GM12878 (cell line): ENCODE measurements at regions not wholly inside any gene's neighbourhood (a gene's known extent, or its start where the extent isn't known, plus 50 kb on each side); places are given as distances from the start of the nearest gene placed in this dataset.
"Not testable (repeated sequence)": the region's sequence is repeated elsewhere in the genome, so short reads cannot be mapped to it uniquely, and the experiment has no call there.

ENCODE experiments used
- ATAC-seq: fragments of 200-7000 bp; cut with Tn5 transposase; 3 replicates; pipeline ENCODE4 v1.9.1; 2020; ENCODE audit warnings: mild to moderate bottlenecking, moderate library complexity
- BruUV-seq: library from RNA; stranded (reverse); fragments of 400-500 nt; replicated peaks from 2 replicates; lab custom pipeline; 2021; lab: Mats Ljungman, UMichigan
- CTCF ChIA-PET: fragments of 300-600 bp; sonication (Branson Sonifier 250); formaldehyde crosslinking; extraction: SDS; loops from one replicate; lab custom pipeline; 2021; ENCODE audit warnings: inconsistent platforms; lab: Yijun Ruan, JAX
- POLR2A ChIA-PET: fragments of 350-600 bp; formaldehyde crosslinking; extraction: SDS; loops from one replicate; lab custom pipeline; 2021; ENCODE audit warnings: inconsistent platforms; lab: Charles Lee
- RAD21 ChIA-PET: fragments of 300-600 bp; sonication (Branson Sonifier 250); formaldehyde crosslinking; loops from one replicate; lab custom pipeline; 2023; ENCODE audit warnings: antibody characterized with exemption; ENCODE audit not compliant: unreplicated experiment; lab: Charles Lee
- SMC1A ChIA-PET: fragments of 300-600 bp; sonication (Branson Sonifier 250); formaldehyde crosslinking; loops from one replicate; lab custom pipeline; 2023; ENCODE audit not compliant: unreplicated experiment, uncharacterized antibody; lab: Charles Lee
- DNase-seq: peaks from one replicate; pipeline ENCODE4 v3.0.0-alpha.2; 2011; ENCODE audit warnings: low read depth, low spot score
- FAIRE-seq: peaks from 3 replicates; lab custom pipeline; 2011; peaks lifted over from hg19 to GRCh38; lab: Jason Lieb, UNC
- H2AFZ ChIP-seq: 2 replicates; pipeline ENCODE4 v1.6.0; 2011; ENCODE audit warnings: low read depth, low read length, control low read depth; ENCODE audit not compliant: control insufficient read depth
- H3K27ac ChIP-seq: 2 replicates; pipeline ENCODE4 v1.5.1; 2011; ENCODE audit warnings: control low read depth; ENCODE audit not compliant: control insufficient read depth, insufficient read depth
- H3K27me3 ChIP-seq, 2 experiments: replicated peaks in 1 of 2; 2 replicates each; pipeline versions ENCODE4 v1.6.0 to v1.6.1; 2011; ENCODE audit warnings: low read length in 1 of 2; ENCODE audit not compliant: control insufficient read depth in 2 of 2, insufficient read depth in 2 of 2
- H3K36me3 ChIP-seq, 2 experiments: 2 replicates each; pipeline ENCODE4 v1.5.1; 2011; ENCODE audit warnings: low read length in 1 of 2; ENCODE audit not compliant: control insufficient read depth in 2 of 2, insufficient read depth in 2 of 2
- H3K4me1 ChIP-seq: 2 replicates; pipeline ENCODE4 v1.6.1; 2011; ENCODE audit warnings: mild to moderate bottlenecking, low read length, moderate library complexity, mixed read lengths; ENCODE audit not compliant: control insufficient read depth, insufficient read depth
- H3K4me2 ChIP-seq: 2 replicates; pipeline ENCODE4 v1.6.0; 2011; ENCODE audit warnings: control low read depth; ENCODE audit not compliant: control insufficient read depth, insufficient read depth
- H3K4me3 ChIP-seq: fragments of 200-600 bp; sonication (generic); 2 replicates; pipeline ENCODE4 v1.5.1; 2016
- H3K79me2 ChIP-seq: 2 replicates; pipeline ENCODE4 v1.6.0; 2011; ENCODE audit warnings: low read length; ENCODE audit not compliant: control insufficient read depth, insufficient read depth
- H3K9ac ChIP-seq: 2 replicates; pipeline ENCODE4 v1.8.0; 2011; ENCODE audit warnings: low read length, control low read depth, mixed read lengths; ENCODE audit not compliant: control insufficient read depth, insufficient read depth
- H3K9me3 ChIP-seq: replicated peaks from 3 replicates; pipeline ENCODE4 v1.5.1; 2011; ENCODE audit warnings: mild to moderate bottlenecking, low read length; ENCODE audit not compliant: control insufficient read depth, insufficient read depth
- H4K20me1 ChIP-seq: 2 replicates; pipeline ENCODE4 v1.6.0; 2011; ENCODE audit not compliant: control insufficient read depth, insufficient read depth
- WGBS: methylation state at CpG from one replicate; pipeline ENCODE4 v1.1.6; 2016; ENCODE audit warnings: low lambda C conversion rate; ENCODE audit not compliant: insufficient replicate concordance, insufficient coverage; ENCODE audit errors: missing lambda C conversion rate; 5-methylcytosine and 5-hydroxymethylcytosine counted together
- in situ Hi-C: fragments of 300-500 bp; cut with MboI; formaldehyde crosslinking; loops from 9 replicates; pipeline ENCODE4 v1.14.3; 2018; ENCODE audit warnings: mixed read lengths
- intact Hi-C: fragments of 100-400 bp; cut with micrococcal nuclease; formaldehyde crosslinking; loops from one replicate; pipeline ENCODE4 v1.14.2; 2022; ENCODE audit not compliant: unreplicated experiment

DNA sequence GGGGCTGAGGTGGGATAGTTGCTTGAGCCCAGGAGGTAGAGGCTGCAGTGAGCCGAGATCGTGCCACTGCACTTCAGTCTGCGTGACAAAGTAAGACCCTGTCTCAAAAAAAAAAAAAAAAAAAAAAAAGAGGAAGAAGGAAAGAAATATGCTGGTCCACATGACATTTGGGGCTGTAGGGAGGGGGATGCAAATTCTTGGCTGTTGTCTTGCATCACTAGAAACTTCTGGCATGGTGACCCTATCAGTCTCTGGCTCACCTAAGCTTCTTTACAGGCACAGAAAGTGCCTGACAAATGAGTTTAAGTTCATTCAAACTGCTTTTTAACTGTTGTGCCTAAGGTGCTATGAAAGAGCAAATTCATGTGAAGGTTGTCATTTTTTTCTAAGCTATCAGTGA lies 93.5 kb downstream of the NBPF8 start:
- CTCF ChIA-PET, POLR2A ChIA-PET, intact Hi-C loops, H3K27ac ChIP-seq, H3K9me3 ChIP-seq, SMC1A ChIA-PET, H3K4me3 ChIP-seq, H3K36me3 ChIP-seq, H3K4me2 ChIP-seq, in situ Hi-C loops, H3K27me3 ChIP-seq, DNase-seq, H4K20me1 ChIP-seq, H3K79me2 ChIP-seq, FAIRE-seq, H3K4me1 ChIP-seq, H2AFZ ChIP-seq, RAD21 ChIA-PET, BruUV-seq, H3K9ac ChIP-seq: not testable (repeated sequence)
- ATAC-seq = peak; percentile 20; the same call in 1 of the 3 replicates
- WGBS = no CpG with 5 or more reads among the region's 3 CpGs

DNA sequence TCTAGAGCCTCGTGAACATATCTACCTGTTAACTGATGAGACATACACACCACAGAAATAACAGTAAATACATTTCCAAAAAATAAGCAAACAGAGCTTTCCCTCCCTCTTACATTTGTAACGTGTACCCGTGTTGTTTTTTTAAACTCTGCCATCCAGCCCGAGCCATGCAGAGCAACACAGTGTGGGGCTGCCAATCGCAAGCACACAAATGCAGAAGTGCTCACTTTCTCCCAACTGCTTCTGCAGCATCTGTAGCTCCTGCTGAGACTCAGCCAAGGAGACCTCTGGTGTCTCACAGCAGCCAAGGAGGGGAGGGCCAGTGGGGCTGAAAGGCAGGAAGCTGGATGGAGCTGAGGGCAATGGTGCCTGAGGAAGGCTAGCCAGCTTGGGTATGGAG lies 94.4 kb downstream of the NBPF8 start:
- in situ Hi-C loops, SMC1A ChIA-PET, H3K9me3 ChIP-seq, CTCF ChIA-PET, H4K20me1 ChIP-seq, DNase-seq, H3K27ac ChIP-seq, H2AFZ ChIP-seq, H3K27me3 ChIP-seq, H3K79me2 ChIP-seq, BruUV-seq, intact Hi-C loops, H3K4me1 ChIP-seq, RAD21 ChIA-PET, H3K4me2 ChIP-seq, ATAC-seq, H3K36me3 ChIP-seq, H3K4me3 ChIP-seq, POLR2A ChIA-PET, H3K9ac ChIP-seq, FAIRE-seq: not testable (repeated sequence)
- 100% methylated on average over 2 of the region's 5 CpGs for WGBS

DNA sequence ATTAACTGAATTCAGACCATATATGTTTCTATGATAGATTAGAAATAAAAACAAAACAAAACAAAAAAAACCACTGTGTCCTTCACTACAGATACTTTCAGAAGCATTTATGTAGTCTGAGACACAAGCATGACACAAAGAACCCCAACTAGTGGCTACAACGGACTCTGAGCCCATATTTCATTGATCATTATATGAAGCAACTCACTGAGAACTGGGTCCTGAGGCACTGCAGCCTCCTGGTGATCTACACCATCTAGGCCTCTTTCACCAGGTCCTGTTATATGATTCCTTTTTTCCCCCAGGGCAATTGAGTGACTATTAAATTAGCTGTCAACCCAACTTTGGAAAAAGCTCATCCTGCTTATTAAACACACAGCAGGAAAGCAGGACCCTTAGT lies 98.3 kb downstream of the NBPF8 start:
- H3K4me2 ChIP-seq, intact Hi-C loops, FAIRE-seq, H3K4me3 ChIP-seq, ATAC-seq, H3K79me2 ChIP-seq, H2AFZ ChIP-seq, BruUV-seq, H3K9me3 ChIP-seq, H3K27ac ChIP-seq, H4K20me1 ChIP-seq, DNase-seq, in situ Hi-C loops, CTCF ChIA-PET, RAD21 ChIA-PET, H3K9ac ChIP-seq, H3K27me3 ChIP-seq, H3K4me1 ChIP-seq, SMC1A ChIA-PET, H3K36me3 ChIP-seq, POLR2A ChIA-PET: not testable (repeated sequence)
- WGBS = no CpG with 5 or more reads among the region's 1 CpG

DNA sequence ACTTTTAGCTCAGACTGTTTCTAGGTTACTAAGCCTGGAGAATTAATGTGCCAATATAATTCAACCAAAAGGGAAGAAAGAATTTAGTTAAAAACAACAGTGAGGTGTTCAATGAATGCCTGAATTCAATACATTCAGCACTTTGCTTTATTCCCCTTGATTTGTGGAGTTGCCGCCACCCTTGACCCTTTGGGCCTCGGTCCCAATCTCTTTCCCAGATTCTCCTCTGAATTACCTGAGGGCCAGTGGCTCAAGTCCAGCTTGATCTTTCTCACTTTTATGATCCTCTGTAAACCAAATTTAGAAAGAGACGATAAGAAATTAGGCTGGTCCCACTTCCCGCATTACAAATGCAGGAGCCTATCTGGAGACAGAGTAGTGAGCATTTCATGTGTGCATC lies 98.7 kb downstream of the NBPF8 start:
- ATAC-seq, H3K4me1 ChIP-seq, H3K27ac ChIP-seq, H4K20me1 ChIP-seq, H2AFZ ChIP-seq, H3K27me3 ChIP-seq, H3K4me3 ChIP-seq, intact Hi-C loops, DNase-seq, FAIRE-seq, POLR2A ChIA-PET, CTCF ChIA-PET, RAD21 ChIA-PET, H3K36me3 ChIP-seq, in situ Hi-C loops, H3K4me2 ChIP-seq, H3K9me3 ChIP-seq, H3K9ac ChIP-seq, SMC1A ChIA-PET, H3K79me2 ChIP-seq, BruUV-seq: not testable (repeated sequence)
- WGBS = no CpG with 5 or more reads among the region's 4 CpGs
